GM10266 (cell line): ENCODE measurements at regions not wholly inside any gene's neighbourhood (a gene's known extent, or its start where the extent isn't known, plus 50 kb on each side); places are given as distances from the start of the nearest gene placed in this dataset.

ENCODE experiments used
- DNase-seq: peaks from one replicate; pipeline ENCODE4 v3.0.0; 2012; ENCODE audit errors: extremely low spot score
- CTCF ChIP-seq: IDR thresholded peaks from 2 replicates; pipeline ENCODE4 v1.5.1; 2012; ENCODE audit warnings: mild to moderate bottlenecking, low read depth; ENCODE audit not compliant: control insufficient read depth, insufficient read depth; ENCODE audit errors: missing control alignments

DNA sequence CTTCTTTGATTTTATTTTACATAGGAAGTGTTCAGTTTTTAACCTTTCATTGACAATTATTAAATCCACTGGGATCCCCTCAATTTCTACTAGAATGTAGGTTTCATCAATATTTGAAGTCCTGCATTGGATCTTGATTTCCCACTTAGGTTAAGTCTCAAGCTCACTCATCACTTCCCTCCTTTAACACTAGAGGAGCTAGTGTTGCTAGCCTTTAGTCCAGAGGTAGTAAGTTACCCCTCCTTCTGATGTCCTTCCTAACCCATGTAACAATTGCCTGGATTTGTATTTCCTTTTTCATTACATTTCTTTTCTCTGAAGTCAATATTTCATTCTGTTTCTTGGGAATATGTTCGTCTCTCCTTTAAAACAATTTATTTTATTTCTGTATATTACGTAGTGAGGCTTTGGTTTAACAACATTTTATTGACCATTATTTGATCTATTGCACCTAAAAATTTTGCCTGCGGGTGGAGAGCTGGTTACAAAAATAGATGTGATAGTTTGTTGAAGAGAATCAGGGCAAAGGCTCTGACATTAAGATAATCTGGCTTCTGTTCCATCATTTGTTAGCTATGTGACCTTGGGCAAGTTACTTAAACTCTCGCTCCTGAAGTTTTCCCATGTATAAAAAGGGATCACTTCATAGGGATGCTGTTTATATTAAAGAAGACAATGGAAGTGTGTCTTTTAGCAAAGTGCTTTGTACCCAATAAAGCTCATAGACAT is 833.0 kb downstream of the SLC4A3 start:
- DNase-seq = no peak
- no peak for TF ChIP-seq CTCF

- no peak for TF ChIP-seq CTCF
- DNase-seq = no peak
Observed at GRCh38 chr2:220463876-220464275, 836.4 kb downstream of the SLC4A3 start.

DNA sequence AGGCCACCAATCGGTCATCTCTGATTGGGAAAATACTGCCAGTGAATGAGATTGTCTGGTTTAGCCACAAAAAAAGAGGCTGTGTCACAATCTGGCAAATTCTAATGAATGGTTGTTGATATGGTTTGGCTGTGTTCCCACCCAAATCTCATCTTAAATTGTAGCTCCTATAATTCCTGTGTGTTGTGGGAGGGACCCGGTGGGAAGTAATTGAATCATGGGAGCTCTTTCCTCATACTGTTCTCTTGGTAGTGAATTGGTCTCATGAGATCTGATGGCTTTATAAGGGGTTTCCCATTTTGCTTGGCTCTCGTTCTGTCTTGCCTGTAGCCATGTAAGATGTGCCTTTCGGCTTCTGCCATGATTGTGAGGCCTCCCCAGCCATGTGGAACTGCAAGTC is 838.3 kb downstream of the SLC4A3 start:
- TF ChIP-seq CTCF = no peak
- no peak for DNase-seq

GRCh38 chr2:220466251-220466691 is 838.8 kb downstream of the SLC4A3 start:
- DNase-seq = no peak
- TF ChIP-seq CTCF = no peak

DNA sequence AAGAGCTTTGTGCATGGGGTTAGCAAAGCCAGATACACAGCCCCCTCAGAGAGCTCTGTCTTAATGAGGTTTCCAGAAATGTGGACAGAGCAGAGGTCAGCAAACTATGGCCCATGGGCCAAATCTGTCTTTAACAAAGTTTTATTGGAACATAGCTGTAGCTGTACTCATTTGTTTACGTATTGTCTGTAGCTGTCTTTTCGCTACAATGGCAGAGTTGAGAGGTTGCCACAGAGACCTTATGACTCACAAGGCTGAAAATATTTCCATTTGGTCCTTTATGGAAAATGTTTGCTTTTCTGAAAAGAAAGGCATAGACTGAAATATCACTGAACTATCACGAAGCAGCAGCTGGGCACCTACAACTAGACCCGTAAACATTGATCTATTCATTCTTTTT is 841.8 kb downstream of the SLC4A3 start:
- TF ChIP-seq CTCF = no peak
- no peak for DNase-seq

DNA sequence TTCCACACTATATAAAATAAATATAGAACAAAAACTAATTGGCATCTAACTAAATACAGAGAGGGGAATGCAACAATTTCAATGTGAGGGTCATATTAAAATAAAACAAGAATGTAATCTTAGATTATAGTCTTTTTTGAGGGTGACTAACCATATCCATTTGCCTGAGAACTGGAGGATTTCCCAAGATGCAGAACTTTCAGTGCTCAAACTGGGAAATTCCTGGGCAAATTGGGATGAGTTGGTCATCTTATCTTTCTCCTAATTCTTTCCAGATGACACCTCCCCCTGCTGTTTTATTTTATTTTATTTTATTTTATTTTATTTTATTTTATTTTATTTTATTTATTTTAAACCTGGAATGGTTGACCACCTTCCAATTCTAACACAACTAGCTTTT is 846.2 kb downstream of the SLC4A3 start:
- no peak for TF ChIP-seq CTCF
- DNase-seq = no peak

DNA sequence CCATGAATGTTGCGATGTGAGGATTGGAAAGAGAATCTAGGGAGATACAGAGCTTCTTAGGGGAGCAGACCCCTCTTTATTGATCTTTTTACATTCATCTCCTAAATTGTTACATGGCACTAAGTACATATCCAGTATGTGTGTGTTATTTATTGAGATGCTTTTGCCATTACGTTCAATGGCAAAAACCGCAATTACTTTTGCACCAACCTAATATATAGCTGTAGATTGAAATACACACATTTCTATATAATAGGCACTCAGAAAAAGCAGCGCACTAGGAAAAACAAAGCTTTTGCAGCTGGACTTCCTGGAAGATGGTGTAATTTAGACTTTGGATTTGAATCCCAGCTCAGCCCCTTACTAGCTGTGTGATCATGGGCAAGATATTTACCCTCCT is 849.4 kb downstream of the SLC4A3 start:
- DNase-seq = no peak
- no peak for TF ChIP-seq CTCF
